Adrenal gland (tissue), 5 donors: ENCODE measurements at regions not wholly inside any gene's neighbourhood (a gene's known extent, or its start where the extent isn't known, plus 50 kb on each side); places are given as distances from the start of the nearest gene placed in this dataset.

Source experiments
- POLR2A ChIP-seq, 2 donors: fragments of 450-650 bp; IDR thresholded peaks; one replicate each; pipeline ENCODE4 v1.6.1; 2017; ENCODE audit warnings: antibody characterized with exemption in 2 of 2, mild to moderate bottlenecking in 2 of 2, moderate library complexity in 1 of 2
- TF ChIP-seq, protein P1 (sequence below), 6 experiments: fragments of 450-650 bp in 4 of 6; fragments of 200-600 bp in 2 of 6; sonication (generic) in 1 of 6; IDR thresholded peaks; 1 replicate in 5 of 6; 2 replicates in 1 of 6; pipeline versions ENCODE4 v1.5.1 to v1.8.0; 2016 to 2021; ENCODE audit warnings: antibody characterized with exemption in 6 of 6, mild to moderate bottlenecking in 2 of 6, moderate library complexity in 1 of 6
- donor health status: DM: no; HTN: no; CAD: no.

DNA sequence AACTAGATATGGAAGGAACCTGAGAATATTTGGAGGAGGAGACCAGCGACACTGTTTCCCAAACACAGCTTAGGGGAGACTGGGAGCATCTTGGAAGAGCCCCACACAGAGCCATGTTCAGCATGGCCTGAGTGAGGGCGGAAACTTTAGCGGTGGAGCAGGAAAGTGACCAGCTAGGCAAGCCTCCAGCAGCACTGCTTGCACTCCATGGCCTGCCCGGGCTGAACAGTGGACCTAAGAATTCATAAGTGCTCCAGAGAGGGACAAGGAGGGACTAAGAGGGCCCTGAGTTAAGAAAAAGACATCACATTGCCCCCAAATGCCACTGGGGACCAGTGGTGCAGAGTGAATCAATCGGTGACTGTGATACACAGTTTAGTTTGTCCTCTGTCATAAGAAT, 566.4 kb downstream of the TNS1 start:
- no peak for TF ChIP-seq POLR2A (IDR thresholded peaks at IDR 0.05)
- TF ChIP-seq, protein P1, sequence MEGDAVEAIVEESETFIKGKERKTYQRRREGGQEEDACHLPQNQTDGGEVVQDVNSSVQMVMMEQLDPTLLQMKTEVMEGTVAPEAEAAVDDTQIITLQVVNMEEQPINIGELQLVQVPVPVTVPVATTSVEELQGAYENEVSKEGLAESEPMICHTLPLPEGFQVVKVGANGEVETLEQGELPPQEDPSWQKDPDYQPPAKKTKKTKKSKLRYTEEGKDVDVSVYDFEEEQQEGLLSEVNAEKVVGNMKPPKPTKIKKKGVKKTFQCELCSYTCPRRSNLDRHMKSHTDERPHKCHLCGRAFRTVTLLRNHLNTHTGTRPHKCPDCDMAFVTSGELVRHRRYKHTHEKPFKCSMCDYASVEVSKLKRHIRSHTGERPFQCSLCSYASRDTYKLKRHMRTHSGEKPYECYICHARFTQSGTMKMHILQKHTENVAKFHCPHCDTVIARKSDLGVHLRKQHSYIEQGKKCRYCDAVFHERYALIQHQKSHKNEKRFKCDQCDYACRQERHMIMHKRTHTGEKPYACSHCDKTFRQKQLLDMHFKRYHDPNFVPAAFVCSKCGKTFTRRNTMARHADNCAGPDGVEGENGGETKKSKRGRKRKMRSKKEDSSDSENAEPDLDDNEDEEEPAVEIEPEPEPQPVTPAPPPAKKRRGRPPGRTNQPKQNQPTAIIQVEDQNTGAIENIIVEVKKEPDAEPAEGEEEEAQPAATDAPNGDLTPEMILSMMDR (IDR thresholded peaks at IDR 0.05), result no peak
